HG03103 (cell line): ENCODE measurements at regions not wholly inside any gene's neighbourhood (a gene's known extent, or its start where the extent isn't known, plus 50 kb on each side); places are given as distances from the start of the nearest gene placed in this dataset.

Source experiments
- ATAC-seq: cut with Tn5 transposase; IDR thresholded peaks from one replicate; pipeline ENCODE4 v1.9.1; 2021; ENCODE audit warnings: low read depth; ENCODE audit not compliant: unreplicated experiment

DNA sequence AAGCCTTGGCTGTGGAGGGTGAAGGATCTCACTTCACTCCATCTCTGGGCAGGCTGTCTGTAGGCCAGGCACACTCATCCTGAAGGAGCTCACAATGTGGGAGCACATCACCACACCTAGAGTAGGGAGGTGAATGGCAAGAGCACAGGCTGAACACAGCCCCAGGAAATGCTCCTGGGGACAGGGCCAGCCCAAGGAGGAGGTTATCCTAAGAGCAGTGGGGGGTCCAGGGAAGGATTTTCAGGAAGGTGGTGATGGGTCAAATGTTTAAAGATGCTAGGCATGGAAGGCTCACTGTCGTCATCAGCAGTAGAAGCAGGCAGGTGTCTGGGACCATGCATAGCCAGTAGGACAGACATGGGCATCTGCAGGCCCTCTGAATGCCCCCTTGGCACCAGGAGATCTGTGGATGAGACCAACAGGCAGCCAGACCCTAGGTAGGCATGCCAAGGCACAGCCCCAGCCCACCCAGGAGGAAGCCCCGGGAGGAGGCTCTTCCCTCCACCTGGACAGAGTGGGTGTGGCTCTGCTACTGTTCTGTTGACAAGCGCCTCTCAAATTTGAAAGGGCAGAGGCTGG lies 91.7 kb upstream of the RAB6C start:
- ATAC-seq = no peak

- no peak for ATAC-seq
Measured at GRCh38 chr2:129888461-129888860, 91.0 kb upstream of the RAB6C start.

DNA sequence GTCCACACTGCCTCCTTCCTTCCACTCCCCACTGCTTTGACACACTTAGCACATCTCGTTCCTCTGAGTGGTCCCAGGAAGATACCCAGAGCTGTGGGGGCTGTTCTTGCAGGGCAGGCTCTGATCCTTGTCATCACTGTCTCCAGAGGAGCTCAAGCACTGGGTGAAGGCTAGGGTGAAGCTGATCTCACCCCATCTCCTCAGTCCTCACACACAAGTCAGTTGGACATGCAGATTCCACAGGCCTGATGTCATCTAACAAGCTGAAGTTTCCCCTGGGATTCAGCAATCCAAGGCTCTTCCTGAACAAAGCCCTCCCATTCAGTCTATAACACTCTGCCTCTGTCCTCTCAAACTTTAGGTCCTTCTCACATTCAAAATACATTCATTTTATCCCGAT lies 90.6 kb upstream of the RAB6C start:
- no peak for ATAC-seq

- ATAC-seq = no peak
Measured at GRCh38 chr2:129891341-129892320, 87.8 kb upstream of the RAB6C start.

DNA sequence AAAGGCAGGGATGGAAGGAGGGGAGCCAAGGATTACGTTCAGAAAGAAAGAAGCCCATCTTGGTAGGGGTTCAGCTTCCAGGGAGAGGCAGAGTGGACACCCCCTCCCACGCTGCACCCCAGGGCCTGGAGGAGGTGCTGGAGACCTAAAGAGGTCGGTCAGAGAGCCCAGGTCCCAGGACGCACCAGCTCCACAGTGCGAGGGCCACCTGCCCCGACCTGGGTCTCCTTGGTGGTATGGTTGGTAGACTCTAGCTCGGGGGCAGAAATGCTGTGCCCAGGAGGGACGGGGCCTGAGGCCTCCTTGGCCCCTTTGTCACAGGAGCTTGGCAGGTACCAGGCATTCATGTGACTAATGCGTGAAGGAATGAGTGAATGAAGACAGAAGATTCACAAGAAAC lies 87.1 kb upstream of the RAB6C start:
- ATAC-seq = no peak

DNA sequence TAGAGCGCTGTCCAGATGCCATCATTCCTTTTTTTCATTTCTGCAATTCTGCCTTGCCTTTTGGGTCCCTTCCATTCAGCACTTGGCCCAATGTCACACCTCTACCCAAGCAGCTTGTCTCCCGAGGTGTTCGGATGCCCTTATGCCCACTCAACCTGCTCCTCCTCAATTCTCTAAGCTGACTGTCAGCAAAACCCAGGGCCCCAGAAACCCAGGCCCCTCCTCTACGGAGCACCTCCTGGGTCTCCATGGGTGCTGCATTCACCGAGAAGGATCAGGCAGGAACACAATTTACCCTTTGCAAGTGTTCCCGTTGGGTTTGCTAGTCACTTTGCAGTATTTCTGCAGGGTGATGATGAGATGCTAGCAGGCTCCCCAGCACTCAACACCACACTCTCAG lies 86.7 kb upstream of the RAB6C start:
- no peak for ATAC-seq

- ATAC-seq = no peak
Measured at GRCh38 chr2:129893244-129893643, 86.2 kb upstream of the RAB6C start.

DNA sequence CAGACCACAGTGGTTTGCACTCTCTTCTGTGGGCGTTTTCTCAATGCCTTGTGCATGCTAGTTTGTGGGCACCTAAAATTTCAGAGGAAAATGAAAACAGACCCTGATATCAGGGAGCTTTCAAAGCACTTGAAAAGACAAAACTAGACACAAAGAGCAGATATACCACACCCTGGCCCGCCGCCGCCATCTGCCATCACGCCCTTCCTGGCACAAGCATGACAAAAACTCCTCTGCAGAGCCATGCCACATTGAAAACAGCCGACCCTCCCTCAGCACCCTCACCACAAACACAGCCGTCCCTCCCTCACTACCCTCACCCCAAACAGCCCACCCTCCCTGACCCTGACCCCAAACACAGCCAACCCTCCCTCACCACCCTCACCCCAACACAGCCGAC lies 84.8 kb upstream of the RAB6C start:
- ATAC-seq = no peak

DNA sequence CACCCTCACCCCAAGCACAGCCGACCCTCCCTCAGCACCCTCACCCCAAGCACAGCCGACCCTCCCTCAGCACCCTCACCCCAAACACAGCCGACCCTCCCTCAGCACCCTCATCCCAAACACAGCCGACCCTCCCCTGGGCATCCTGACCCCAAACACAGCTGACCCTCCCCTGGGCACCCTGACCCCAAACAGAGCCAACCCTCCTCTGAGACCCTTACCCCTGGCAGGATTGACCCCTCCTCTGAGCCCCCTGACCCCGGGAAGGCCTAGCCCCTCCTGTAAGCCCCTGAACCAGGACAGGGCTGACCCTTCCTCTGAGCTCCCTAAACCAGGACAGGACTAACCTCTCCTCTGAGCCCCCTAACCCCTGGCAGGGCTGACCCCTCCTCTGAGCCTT lies 84.4 kb upstream of the RAB6C start:
- ATAC-seq = no peak

DNA sequence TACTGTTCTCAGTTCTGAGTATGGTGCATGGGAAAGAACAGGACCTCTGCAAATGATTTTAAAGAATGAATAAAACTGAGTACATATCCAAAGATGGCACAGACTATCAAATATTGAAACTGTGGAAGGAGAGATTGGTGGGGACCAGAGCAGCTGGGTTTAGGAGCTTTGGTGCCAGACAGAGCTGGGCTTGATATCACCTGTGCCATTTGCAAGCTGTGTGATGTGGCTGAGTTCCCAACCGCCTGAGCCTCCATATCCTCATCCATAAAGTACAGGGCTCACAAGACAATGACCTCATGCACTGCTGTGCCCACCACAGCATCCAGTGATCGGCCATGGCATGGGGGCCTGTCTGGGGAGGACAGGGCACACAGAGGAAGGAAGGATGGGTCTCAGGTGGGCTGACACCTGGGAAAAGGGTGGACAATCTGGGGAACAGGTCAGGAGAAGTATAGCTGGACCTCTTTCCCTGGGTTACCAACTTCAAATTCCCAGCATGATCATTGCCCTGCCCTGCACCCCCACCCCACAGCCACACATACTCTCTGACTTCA lies 83.9 kb upstream of the RAB6C start:
- no peak for ATAC-seq

GRCh38 chr2:129896226-129897100 lies 83.0 kb upstream of the RAB6C start:
- no peak for ATAC-seq

- ATAC-seq = no peak
Measured at GRCh38 chr2:129901754-129902415, 77.6 kb upstream of the RAB6C start.

GRCh38 chr2:129902731-129903585 lies 76.5 kb upstream of the RAB6C start:
- no peak for ATAC-seq

- no peak for ATAC-seq
Measured at GRCh38 chr2:129903586-129904425, 75.7 kb upstream of the RAB6C start.

- ATAC-seq = no peak
Measured at GRCh38 chr2:129904532-129905446, 74.7 kb upstream of the RAB6C start.

DNA sequence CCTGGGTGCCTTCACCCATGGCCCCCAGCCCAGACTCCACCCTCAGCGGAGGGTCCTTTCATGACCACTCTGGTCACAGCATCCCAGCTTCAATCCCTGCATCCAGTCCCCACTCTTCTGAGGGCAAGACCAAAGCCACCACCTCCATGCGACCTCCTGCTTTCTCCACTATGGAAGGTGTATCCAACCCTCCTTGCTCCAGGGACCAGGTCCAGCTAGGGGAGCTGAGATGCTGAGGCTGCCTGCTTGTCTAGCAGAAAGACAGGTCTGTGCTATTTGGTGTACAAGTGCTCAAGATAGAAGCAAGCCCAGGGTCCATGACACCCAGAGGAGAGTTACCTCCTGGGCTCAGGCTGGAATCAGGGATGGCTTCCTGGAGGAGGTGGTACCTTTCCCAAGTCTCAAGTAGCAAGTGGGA lies 73.8 kb upstream of the RAB6C start:
- no peak for ATAC-seq

DNA sequence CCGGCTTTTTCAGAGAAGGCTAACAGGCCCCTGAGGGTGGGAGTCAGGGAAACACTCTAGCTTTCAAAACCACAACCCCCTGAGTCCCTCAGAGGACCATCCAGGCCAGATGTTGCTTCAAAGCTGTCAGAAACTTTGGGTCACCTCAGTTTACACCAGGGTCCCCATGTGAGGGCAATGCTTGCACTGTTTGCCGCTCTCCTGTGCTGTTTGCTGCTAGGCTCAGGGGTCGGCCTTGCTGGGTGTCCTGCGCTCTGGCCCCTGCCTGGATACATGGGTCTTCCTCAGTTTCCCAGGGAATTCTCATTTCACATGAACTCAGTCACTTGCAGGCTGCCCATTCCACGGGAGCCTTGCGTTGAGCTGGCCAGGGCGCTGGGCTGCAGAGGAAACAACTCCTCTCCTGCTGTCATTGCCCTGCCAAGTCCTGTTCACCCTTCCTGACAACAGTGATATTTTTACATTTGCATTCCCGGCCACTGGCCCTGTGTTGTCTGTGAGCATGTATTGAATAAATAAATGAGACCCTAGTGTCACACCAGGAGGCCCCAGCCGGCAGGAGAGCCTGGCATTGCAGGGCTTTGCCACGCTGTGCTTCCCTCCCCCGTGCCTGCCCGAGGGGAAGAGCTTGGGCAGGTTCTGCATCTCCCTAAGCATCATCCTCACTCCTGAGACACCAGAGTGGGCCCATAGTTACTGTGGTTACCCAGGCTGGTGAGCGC lies 73.2 kb upstream of the RAB6C start:
- no peak for ATAC-seq
